ENCODE measurements at regions not wholly inside any gene's neighbourhood (a gene's known extent, or its start where the extent isn't known, plus 50 kb on each side); places are given as distances from the start of the nearest gene placed in this dataset.
"Not testable (repeated sequence)": the region's sequence is repeated elsewhere in the genome, so short reads cannot be mapped to it uniquely, and the experiment has no call there.

DNA sequence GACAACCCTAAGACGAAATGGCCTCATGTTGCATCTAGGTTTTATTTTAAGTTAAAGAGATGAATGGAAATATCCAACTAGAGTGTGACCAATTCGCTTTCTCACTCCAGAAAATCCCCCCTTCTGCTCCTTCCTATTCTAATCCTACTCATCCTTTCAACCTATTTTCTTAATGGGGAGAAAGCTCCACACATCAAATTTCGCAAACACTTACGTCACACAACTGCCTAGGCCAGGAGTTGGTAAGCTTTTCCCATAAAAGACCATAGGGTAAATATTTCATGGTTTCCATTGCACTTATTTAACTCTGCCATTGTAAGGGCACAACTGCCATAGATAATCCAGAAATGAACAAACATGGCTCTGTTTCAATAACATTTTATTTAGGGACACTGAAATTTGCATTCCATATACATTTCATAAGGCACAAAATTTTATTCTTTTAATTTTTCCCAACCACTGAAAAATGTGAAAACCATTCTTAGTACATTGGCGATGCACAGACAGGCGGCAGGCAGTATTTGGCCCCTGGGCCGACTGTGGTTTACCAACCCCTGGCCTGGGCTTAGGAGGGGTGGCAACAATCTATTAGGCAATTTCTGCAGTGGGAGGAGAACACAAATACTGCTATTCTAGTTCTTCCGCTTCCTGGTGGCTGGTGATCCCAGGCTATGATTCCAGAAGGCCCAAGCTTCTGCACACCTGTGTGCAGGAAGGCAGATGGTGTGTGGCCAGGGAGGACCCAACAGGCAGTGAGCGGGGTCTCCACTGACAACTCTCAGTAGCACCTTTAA lies 67.2 kb upstream of the FOXN3 start:
- no peak for DNase-seq

DNA sequence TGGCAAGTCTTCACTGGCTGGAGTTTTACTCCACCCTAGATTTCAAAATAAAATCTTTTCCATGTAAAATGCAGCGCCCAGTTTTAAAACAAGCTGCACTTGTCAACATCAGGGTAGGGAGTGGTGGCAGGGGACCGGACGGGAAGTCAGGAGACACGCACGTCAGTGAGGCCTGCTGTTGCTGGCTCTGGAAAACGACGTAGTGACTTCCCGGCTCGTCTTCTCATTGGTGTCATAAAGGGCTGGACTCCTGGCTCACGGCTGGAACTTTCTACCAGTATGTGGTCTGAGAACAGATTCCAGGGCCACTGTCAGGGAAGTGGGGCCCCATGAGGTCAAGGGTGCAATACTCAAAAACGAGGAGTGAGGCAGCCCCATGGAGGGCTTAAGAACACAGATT lies 64.2 kb upstream of the FOXN3 start:
- no peak for DNase-seq

DNA sequence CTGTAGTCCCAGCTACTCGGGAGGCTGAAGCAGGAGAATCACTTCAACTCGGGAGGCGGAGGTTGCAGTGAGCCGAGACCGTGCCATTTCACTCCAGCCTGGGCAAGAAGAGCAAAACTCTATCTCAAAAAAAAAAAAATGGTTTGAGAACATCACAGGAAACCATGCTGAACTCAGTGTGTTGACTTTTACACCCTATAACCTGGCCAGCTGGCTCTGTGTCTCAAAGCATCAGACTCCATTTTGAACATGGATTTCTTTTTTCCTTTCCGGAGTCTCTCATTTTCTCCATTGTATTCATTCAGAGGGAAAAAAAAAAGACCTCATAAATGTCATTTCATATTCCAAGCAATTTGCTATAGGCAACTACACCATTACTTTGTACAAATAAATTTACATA lies 63.2 kb upstream of the FOXN3 start:
- no peak for DNase-seq

DNA sequence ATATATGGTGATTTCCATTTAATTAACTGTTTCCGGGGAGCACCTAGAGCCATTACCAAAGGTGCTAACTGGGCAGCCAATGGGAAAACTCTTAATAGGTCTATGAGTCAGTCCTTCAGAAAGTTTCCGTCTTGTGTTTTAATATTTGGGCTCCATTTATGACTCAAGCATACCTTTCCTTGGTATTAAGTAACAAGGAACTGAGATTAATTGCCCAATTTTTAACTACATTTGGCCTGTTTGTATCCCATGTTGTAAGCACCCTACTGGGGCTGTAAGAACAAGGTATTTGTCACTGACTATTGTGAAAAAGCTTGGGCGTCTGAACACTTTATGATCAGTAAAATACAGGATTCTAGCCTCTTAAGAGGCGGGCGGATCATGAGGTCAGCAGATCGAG lies 62.8 kb upstream of the FOXN3 start:
- no peak for DNase-seq

DNA sequence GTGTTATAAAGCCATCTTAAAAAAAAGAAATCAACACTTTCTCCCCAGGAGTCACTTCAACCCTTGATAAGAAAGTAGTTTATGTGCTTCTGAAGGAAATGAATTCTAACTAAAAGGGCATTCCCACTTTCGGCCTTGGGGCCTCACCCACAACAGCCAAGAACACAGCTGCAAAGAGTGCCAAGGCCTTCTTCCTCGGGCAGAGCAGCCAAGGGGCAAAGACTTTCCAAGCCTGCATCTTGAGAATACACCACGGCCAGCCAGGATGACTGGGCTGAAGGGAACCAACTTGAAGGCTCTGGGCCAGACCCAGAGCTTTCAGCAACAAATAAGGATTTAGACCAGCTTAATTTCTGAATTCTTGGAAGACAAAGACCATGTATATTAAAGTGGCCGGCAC lies 60.4 kb upstream of the FOXN3 start:
- DNase-seq: no peak

DNA sequence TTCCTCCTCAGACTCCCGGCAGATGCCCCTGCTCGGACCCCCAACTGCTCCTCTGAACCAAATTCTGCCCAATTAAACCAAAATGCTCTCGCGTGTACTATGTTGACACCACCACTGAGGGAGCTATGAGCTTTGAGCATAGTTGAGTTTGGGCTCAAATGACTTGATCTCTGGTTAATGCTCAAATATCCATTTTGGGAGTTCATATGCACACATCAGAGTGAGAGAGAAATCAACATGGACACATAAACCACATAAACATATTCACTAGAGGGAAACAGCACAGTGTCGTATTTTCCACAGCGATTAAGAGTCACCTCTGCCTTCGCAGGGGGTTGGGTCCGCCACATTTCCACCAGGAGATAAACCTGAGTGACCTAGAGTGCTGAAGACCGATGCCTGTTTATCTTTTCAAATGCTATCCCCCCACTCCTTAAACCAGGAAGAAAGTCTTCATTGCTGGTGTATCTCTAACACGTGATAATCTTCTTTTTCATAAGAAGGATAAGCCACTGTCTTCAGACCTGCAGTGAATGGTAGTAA lies 59.4 kb upstream of the FOXN3 start:
- DNase-seq: no peak

DNA sequence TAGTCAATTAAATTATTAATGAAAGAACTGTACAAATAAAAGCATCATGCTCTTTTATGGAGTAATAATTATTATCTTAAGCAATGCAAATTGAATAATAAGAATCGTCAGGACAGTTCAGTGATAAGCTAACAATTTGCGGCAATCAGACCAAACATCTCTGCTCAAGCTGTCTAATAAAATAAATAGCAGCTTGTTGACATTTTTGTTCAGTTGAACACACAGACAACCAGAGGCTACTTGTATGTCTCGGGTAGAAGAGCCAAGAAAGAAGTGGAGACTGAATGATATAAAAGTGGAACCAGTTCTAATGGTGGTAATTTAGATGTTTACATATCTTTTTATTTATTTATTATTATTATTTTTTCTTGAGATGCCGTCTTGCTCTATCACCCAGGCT lies 57.4 kb upstream of the FOXN3 start:
- DNase-seq: no peak

DNA sequence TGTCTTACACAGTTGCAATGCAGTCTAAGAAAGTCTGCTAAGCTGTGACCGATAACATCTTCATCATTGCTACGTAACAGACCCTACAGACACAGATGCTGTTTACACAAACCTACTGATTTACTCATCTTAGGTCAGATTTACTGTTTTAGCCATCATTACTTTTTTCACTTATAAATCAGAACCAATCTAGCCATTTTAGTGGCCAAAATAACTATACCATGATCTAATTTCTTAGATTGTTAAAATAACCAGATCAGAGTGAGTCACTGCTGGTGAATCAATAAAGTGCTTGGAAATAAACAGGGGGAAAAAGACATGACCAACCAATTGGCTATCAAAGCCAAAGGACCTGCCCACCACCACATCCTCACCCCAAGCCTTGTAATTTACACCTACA lies 57.0 kb upstream of the FOXN3 start:
- DNase-seq: no peak

DNA sequence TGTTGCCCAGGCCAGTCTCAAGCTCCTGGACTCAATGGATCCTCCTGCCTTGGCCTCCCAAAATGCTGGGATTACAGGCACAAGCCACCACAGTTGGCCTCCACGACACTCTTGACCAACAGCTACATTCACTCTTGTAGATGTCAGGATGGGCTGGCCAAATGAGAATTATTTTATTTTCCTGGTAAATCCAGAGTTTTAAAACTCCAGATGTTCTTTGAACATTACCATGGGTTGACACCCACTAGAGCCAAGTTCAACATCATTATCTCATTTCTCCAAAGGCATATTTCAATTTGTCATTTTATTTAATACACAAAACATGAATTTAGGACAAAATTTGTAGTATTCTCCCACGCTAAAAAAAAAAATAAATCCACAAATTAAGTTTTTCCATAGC lies 56.5 kb upstream of the FOXN3 start:
- no peak for DNase-seq

DNA sequence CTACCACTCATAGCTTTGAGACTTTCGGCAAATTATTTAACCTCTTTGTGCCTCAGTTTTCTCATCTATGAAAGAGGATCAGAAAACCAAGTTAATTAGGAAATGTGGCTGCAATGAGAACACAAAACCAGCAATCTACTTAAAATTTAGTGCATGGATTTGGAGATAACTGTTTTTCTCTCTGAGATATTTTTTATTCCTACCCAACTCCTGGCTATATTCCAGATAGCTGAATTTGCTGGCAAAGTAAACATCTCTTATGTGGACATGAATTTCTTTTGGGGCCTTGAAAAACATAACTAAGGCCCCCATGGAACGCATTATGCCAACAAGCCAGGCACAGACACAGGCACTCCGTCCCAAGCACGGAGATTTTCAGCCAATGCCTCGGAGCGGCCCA lies 53.4 kb upstream of the FOXN3 start:
- no peak for DNase-seq

DNA sequence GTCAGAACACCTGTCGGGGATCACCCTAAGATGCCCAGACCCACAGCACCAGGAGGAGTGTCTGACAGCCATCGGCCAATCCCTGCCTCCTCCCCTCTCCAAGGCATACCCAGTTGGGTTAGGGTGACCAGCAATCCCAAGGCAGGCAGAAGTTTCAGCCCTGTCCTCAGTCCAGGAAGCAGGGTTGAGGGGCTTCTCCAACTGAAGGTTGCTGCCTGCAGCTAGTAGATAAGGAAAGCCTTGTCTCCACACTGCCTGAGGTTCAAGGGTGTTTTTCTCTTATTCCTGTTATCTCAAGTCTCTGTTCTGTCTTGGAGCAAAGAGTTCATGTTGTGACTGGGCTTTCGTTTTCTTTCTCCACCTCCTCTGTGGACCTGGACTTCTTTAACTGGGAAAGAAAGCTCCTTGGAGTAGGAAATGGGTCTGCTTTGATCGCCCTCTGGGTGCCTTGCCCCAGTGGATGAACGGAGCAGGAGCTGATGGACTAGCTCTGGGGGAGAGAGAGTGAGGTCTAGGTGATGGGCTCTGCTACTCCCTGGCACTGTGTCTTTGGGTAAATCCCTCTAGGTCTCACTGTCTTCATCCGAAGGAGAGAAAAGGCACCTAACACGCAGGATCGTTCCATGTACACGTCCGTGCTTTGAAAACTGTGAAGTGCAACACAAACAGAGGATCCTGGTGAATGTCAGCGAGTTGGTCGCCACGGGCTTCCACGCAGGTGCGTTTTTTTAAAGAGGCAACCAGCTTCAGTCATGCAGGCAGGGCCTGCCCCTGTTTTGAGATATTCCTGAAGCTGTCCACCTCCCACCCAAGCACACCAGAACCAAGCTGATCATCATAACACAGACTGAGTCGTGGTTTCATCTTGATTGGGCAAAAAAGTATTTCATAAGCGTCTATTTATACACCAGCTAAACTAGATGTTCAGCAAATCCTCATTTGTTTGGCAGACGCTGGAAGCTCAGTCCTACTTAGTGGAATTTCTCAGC lies 52.5 kb upstream of the FOXN3 start:
- no peak for DNase-seq

DNA sequence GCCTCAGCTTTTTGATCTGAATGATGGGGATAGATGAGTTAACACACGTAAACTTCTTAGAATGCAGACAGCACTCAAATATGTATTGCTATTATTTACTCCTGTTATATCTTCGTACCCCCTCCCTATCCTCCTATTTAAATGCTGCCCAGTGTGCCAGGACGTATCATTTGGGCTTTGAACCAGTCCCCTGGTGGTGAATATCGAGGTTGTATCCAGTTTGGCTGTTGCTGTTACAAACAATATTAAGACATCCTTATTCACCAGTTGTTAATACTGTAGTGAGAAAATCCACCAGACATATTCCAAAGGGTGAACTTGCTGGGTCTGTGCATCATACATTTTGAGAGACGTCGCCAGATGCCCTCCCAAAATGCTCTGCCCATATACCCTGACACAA lies 51.5 kb upstream of the FOXN3 start:
- DNase-seq: no peak

DNA sequence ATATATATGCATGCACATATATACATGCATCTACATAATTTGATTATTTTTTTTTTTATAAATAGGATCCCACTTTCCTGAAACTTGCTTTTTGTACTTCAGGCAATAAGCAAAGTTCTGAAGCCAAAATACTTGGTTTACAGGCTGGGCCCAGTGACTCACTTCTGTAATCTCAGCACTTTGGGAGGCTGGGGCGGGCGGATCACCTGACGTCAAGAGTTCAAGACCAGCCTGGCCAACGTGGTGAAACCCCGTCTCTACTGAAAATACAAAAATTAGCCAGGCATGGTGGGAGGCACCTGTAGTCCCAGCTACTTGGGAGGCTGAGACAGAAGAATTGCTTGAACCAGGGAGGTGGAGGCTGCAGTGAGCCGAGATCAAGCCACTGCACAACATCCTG lies 51.0 kb upstream of the FOXN3 start:
- DNase-seq: not testable (repeated sequence)

DNA sequence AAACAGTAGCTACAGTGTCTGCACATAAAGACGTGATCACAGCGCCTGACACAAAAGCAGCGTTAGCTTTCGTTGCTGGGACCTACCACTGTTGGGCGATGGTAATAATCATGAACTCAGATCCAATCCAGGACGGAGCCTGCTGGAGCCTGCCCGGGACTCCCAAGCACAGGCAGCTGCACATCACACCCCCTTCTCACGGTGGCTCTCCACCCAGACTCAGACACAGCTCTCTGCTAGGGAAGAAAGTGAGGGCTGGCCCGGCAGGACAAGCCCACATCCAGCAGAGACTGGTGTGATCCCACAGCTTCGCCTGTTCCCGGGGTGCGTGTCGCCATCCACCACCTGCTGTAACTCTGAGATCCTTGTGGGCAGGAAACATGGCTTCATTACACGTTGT lies 49.9 kb upstream of the FOXN3 start:
- no peak for DNase-seq

Data from activated CD4-positive, alpha-beta T cell treated with anti-CD3 and anti-CD28 coated beads, Interleukin-2, amount 50 U/mL, for 1 hour (primary cell).